ENCODE measurements at regions not wholly inside any gene's neighbourhood (a gene's known extent, or its start where the extent isn't known, plus 50 kb on each side); places are given as distances from the start of the nearest gene placed in this dataset.

DNA sequence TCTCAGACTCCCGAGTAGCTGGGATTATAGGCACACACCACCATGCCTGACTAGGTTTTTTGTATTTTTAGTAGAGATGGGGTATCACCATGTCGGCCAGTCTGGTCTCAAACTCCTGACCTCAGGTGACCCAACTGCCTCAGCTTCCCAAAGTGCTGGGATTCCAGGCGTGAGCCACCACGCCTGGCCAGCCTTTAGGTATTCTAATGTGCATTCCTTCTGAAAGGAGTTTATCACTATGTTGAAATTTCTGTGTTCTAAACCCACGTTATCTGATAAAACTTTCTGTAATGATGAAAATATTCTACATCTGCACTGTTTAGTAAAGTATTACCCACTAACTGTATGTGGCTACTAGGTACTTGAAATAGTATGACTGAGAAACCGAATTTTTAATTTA is 110.6 kb upstream of the IMMP2L start:
- TF ChIP-seq, protein P1, sequence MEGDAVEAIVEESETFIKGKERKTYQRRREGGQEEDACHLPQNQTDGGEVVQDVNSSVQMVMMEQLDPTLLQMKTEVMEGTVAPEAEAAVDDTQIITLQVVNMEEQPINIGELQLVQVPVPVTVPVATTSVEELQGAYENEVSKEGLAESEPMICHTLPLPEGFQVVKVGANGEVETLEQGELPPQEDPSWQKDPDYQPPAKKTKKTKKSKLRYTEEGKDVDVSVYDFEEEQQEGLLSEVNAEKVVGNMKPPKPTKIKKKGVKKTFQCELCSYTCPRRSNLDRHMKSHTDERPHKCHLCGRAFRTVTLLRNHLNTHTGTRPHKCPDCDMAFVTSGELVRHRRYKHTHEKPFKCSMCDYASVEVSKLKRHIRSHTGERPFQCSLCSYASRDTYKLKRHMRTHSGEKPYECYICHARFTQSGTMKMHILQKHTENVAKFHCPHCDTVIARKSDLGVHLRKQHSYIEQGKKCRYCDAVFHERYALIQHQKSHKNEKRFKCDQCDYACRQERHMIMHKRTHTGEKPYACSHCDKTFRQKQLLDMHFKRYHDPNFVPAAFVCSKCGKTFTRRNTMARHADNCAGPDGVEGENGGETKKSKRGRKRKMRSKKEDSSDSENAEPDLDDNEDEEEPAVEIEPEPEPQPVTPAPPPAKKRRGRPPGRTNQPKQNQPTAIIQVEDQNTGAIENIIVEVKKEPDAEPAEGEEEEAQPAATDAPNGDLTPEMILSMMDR (IDR thresholded peaks at IDR 0.05): no peak
- no peak for TF ChIP-seq POLR2A (IDR thresholded peaks at IDR 0.05)

Data from vagina (tissue), 2 donors.